Astrocyte (in vitro differentiated cells and primary cell): ENCODE measurements at regions not wholly inside any gene's neighbourhood (a gene's known extent, or its start where the extent isn't known, plus 50 kb on each side); places are given as distances from the start of the nearest gene placed in this dataset.

ENCODE experiments used
- EZH2 ChIP-seq: IDR thresholded peaks from 2 replicates; pipeline ENCODE4 v1.6.1; 2012; ENCODE audit warnings: mild to moderate bottlenecking, low read length, inconsistent platforms; ENCODE audit not compliant: insufficient read depth
- TF ChIP-seq, protein P1 (sequence below): IDR thresholded peaks from 2 replicates; pipeline ENCODE4 v1.5.1; 2011; ENCODE audit warnings: low read depth, mild to moderate bottlenecking, inconsistent platforms, low read length, moderate library complexity; ENCODE audit not compliant: insufficient read depth

DNA sequence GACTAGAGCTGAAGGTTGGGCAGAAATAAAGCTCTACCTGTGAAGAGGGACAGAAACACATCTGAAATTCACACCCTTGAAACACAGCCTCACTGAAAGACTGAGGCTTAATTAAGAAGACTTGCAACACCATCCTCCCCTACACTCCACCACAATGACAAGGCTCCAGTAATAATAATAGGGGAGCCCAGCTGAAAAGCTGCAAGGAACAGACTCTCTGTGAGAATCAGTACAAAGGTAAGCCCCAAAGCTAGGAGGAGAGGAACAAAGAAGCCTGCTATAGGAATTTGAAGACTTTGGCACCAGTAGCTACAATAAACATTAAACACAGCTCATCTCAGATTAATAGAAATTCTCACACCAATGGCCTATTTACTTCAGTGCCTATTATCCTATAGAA is 176.9 kb downstream of the FAT3 start:
- TF ChIP-seq, protein P1, sequence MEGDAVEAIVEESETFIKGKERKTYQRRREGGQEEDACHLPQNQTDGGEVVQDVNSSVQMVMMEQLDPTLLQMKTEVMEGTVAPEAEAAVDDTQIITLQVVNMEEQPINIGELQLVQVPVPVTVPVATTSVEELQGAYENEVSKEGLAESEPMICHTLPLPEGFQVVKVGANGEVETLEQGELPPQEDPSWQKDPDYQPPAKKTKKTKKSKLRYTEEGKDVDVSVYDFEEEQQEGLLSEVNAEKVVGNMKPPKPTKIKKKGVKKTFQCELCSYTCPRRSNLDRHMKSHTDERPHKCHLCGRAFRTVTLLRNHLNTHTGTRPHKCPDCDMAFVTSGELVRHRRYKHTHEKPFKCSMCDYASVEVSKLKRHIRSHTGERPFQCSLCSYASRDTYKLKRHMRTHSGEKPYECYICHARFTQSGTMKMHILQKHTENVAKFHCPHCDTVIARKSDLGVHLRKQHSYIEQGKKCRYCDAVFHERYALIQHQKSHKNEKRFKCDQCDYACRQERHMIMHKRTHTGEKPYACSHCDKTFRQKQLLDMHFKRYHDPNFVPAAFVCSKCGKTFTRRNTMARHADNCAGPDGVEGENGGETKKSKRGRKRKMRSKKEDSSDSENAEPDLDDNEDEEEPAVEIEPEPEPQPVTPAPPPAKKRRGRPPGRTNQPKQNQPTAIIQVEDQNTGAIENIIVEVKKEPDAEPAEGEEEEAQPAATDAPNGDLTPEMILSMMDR = no peak
- no peak for TF ChIP-seq EZH2
